A673 (cell line): ENCODE measurements at regions not wholly inside any gene's neighbourhood (a gene's known extent, or its start where the extent isn't known, plus 50 kb on each side); places are given as distances from the start of the nearest gene placed in this dataset.

Experiments used
- CTCF ChIP-seq: fragments of 300-800, 200-600 bp; sonication (generic); conservative IDR thresholded peaks from 2 replicates; pipeline ENCODE4 v1.5.1; 2017; ENCODE audit warnings: low read depth, mild to moderate bottlenecking, antibody characterized with exemption, low read length, moderate library complexity, mixed read lengths
- EZH2 ChIP-seq: fragments of 200-600 bp; sonication (generic); IDR thresholded peaks from 2 replicates; pipeline ENCODE4 v1.6.1; 2017; ENCODE audit warnings: borderline replicate concordance, low read depth, mild to moderate bottlenecking, mixed read lengths, antibody characterized with exemption, low read length; ENCODE audit not compliant: poor library complexity, severe bottlenecking

DNA sequence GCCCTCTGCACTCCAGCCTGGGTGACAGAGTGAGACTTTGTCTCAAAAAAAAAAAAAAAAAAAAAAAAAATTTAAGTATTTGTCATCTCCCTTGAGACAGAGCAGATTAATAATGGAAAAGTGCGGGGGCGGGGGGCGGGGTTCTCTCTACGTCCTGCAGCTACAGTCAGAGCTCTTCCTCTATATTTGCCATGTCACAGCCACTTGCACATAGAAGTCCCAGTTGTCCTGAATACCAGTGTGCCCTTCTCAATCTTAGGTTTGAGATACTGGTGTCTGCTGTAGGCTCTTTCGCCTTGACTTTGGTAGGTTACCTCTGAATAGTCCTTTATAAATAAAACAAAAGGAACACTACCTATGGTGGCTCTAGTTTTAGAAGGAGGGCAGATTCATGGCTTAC is 237.8 kb upstream of the PGRMC2 start:
- TF ChIP-seq CTCF: no peak
- no peak for TF ChIP-seq EZH2
